IMR-90 (cell line): ENCODE measurements at regions not wholly inside any gene's neighbourhood (a gene's known extent, or its start where the extent isn't known, plus 50 kb on each side); places are given as distances from the start of the nearest gene placed in this dataset.

Experiments used
- ATAC-seq: fragments of 200-7000 bp; cut with Tn5 transposase; 2 replicates; pipeline ENCODE4 v1.9.1; 2020; ENCODE audit warnings: low read depth, mild to moderate bottlenecking, moderate library complexity
- BruUV-seq: library from RNA; stranded (reverse); fragments of 400-500 nt; replicated peaks from 2 replicates; lab custom pipeline; 2021; lab: Mats Ljungman, UMichigan
- CTCF ChIA-PET: fragments of 300-600 bp; formaldehyde crosslinking; extraction: SDS; loops from one replicate; lab custom pipeline; 2021; ENCODE audit warnings: antibody characterized with exemption; lab: Yijun Ruan, JAX
- POLR2A ChIA-PET: fragments of 300-600 bp; sonication (Branson Sonifier 250); formaldehyde crosslinking; loops from one replicate; lab custom pipeline; 2022; ENCODE audit warnings: antibody characterized with exemption; ENCODE audit not compliant: unreplicated experiment; lab: Charles Lee
- DNase-seq: peaks from one replicate; pipeline ENCODE4 v3.0.0; 2013
- H2AFZ ChIP-seq: replicated peaks from 2 replicates; pipeline ENCODE3; 2013; ENCODE audit warnings: low read length, mild to moderate bottlenecking; ENCODE audit not compliant: poor library complexity
- H2AK5ac ChIP-seq: 2 replicates; pipeline ENCODE4 v1.6.1; 2013; ENCODE audit warnings: low read depth, low read length, inconsistent platforms
- H2AK9ac ChIP-seq: replicated peaks from 2 replicates; pipeline ENCODE3; 2013; ENCODE audit warnings: mild to moderate bottlenecking, low read depth, low read length, moderate library complexity; ENCODE audit not compliant: poor library complexity
- H2BK120ac ChIP-seq: 2 replicates; pipeline ENCODE4 v1.6.1; 2013; ENCODE audit warnings: low read depth, low read length, inconsistent platforms
- H2BK15ac ChIP-seq: 3 replicates; pipeline ENCODE4 v1.6.1; 2013; ENCODE audit warnings: low read depth, low read length, inconsistent platforms
- H2BK20ac ChIP-seq: 2 replicates; pipeline ENCODE4 v1.6.1; 2013; ENCODE audit warnings: low read depth, mild to moderate bottlenecking, inconsistent platforms, low read length, moderate library complexity
- H2BK5ac ChIP-seq: 2 replicates; pipeline ENCODE4 v1.6.1; 2013; ENCODE audit warnings: mild to moderate bottlenecking, low read depth, low read length, inconsistent platforms; ENCODE audit not compliant: poor library complexity, severe bottlenecking
- H3K14ac ChIP-seq: replicated peaks from 2 replicates; pipeline ENCODE4 v1.6.1; 2013; ENCODE audit warnings: low read depth, low read length, inconsistent platforms
- H3K18ac ChIP-seq: 2 replicates; pipeline ENCODE4 v1.6.1; 2013; ENCODE audit warnings: low read depth, low read length, control low read depth
- H3K23ac ChIP-seq: 2 replicates; pipeline ENCODE4 v1.6.1; 2013; ENCODE audit warnings: low read depth, low read length, inconsistent platforms
- H3K27ac ChIP-seq: 2 replicates; pipeline ENCODE4 v1.5.1; 2013; ENCODE audit warnings: mild to moderate bottlenecking, control low read depth, low read length; ENCODE audit not compliant: insufficient read depth
- H3K27me3 ChIP-seq: 2 replicates; pipeline ENCODE4 v1.6.1; 2013; ENCODE audit warnings: low read length; ENCODE audit not compliant: control insufficient read depth, insufficient read depth
- H3K36me3 ChIP-seq: 2 replicates; pipeline ENCODE4 v1.6.1; 2013; ENCODE audit warnings: low read length, mixed read lengths; ENCODE audit not compliant: control insufficient read depth, insufficient read depth
- H3K4ac ChIP-seq: 2 replicates; pipeline ENCODE4 v1.6.1; 2013; ENCODE audit warnings: low read depth, low read length, inconsistent platforms
- H3K4me1 ChIP-seq: 2 replicates; pipeline ENCODE4 v1.6.1; 2013; ENCODE audit warnings: low read length, mixed read lengths; ENCODE audit not compliant: control insufficient read depth, insufficient read depth
- H3K4me2 ChIP-seq: 2 replicates; pipeline ENCODE4 v1.6.1; 2013; ENCODE audit warnings: low read depth, mild to moderate bottlenecking, control low read depth, low read length, moderate library complexity
- H3K4me3 ChIP-seq: 2 replicates; pipeline ENCODE4 v1.5.1; 2013; ENCODE audit warnings: low read depth, mild to moderate bottlenecking, control low read depth, low read length, moderate library complexity; ENCODE audit not compliant: insufficient read depth
- H3K56ac ChIP-seq: 2 replicates; pipeline ENCODE4 v1.6.1; 2013; ENCODE audit warnings: low read length, inconsistent platforms; ENCODE audit not compliant: insufficient read depth; ENCODE audit errors: extremely low read depth
- H3K79me1 ChIP-seq, 2 experiments: 2 replicates each; pipeline ENCODE4 v1.6.1; 2013; ENCODE audit warnings: low read length in 2 of 2, inconsistent platforms in 1 of 2, low read depth in 1 of 2
- H3K9ac ChIP-seq: 2 replicates; pipeline ENCODE4 v1.6.1; 2013; ENCODE audit warnings: low read depth, low read length, control low read depth
- H3K9me1 ChIP-seq: 2 replicates; pipeline ENCODE4 v1.6.1; 2013; ENCODE audit warnings: low read length, inconsistent platforms; ENCODE audit not compliant: insufficient read depth
- H3K9me3 ChIP-seq: 2 replicates; pipeline ENCODE4 v1.6.1; 2013; ENCODE audit warnings: low read length; ENCODE audit not compliant: control insufficient read depth, insufficient read depth
- H4K20me1 ChIP-seq: 2 replicates; pipeline ENCODE4 v1.6.1; 2013; ENCODE audit warnings: low read length, inconsistent platforms; ENCODE audit not compliant: insufficient read depth
- H4K5ac ChIP-seq: 2 replicates; pipeline ENCODE4 v1.6.1; 2013; ENCODE audit warnings: mild to moderate bottlenecking, low read depth, low read length, control low read depth
- H4K8ac ChIP-seq, 2 experiments: 2 replicates each; pipeline ENCODE4 v1.6.1; 2013; ENCODE audit warnings: low read depth in 2 of 2, low read length in 2 of 2, control low read depth in 1 of 2, inconsistent platforms in 1 of 2
- H4K91ac ChIP-seq: 2 replicates; pipeline ENCODE4 v1.6.1; 2013; ENCODE audit warnings: low read depth, low read length, inconsistent platforms; ENCODE audit not compliant: insufficient read depth
- BHLHE40 ChIP-seq: fragments of 150-350 bp; IDR thresholded peaks from 2 replicates; pipeline ENCODE4 v1.6.1; 2016; ENCODE audit warnings: mild to moderate bottlenecking, low read depth, low read length
- POLR2A ChIP-seq: IDR thresholded peaks from 2 replicates; pipeline ENCODE4 v1.6.1; 2012; ENCODE audit warnings: mild to moderate bottlenecking, low read depth, low read length
- RAD21 ChIP-seq: IDR thresholded peaks from 2 replicates; pipeline ENCODE4 v1.6.1; 2012; ENCODE audit warnings: low read length, improper control_type of control experiment
- WGBS, 2 experiments: methylation state at CpG; one replicate each; pipeline versions ENCODE4 v1.1.5 to v1.1.7; 2013; ENCODE audit warnings: missing lambda C conversion rate in 2 of 2; ENCODE audit not compliant: insufficient read length in 1 of 2; ENCODE audit errors: extremely low coverage in 2 of 2; 5-methylcytosine and 5-hydroxymethylcytosine counted together
- dilution Hi-C: fragments of 300-500 bp; cut with HindIII; formaldehyde crosslinking; loops from one replicate; pipeline ENCODE4 v1.14.3; 2018; ENCODE audit warnings: low sequenced_read_pairs; ENCODE audit not compliant: unreplicated experiment
- in situ Hi-C: fragments of 300-500 bp; cut with MboI; formaldehyde crosslinking; loops from 3 replicates; pipeline ENCODE4 v1.14.3; 2019; ENCODE audit warnings: low sequenced_read_pairs, inconsistent platforms, mixed read lengths
- intact Hi-C: fragments of 100-400 bp; cut with micrococcal nuclease; formaldehyde crosslinking; loops from 2 replicates; pipeline ENCODE4 v1.10.0; 2022

- Histone ChIP-seq H3K4me2 (no peak overlapping the region), H2AK9ac (no peak overlapping the region), H4K5ac (no peak overlapping the region), H3K23ac (no peak overlapping the region), H3K4me3 (no peak overlapping the region), H3K56ac (no peak overlapping the region), H4K8ac (no peak overlapping the region), H4K20me1 (no peaks in the 10 kb centered on the region), H3K9me1 (no peaks in the 10 kb centered on the region), H3K9me3 (no peaks in the 10 kb centered on the region), H3K18ac (no peak overlapping the region), H3K14ac (no peak overlapping the region), H2BK120ac (no peak overlapping the region), H3K4ac (no peak overlapping the region), H2BK15ac (no peak overlapping the region), H3K27me3 (no peaks in the 10 kb centered on the region), H3K27ac (no peak overlapping the region), H2BK5ac (no peak overlapping the region), H2BK20ac (no peak overlapping the region), H3K79me1 (no peaks in the 10 kb centered on the region), H3K4me1 (no peaks in the 10 kb centered on the region), H3K9ac (no peak overlapping the region), H4K91ac (no peak overlapping the region), H3K36me3 (no peaks in the 10 kb centered on the region), H2AK5ac (no peak overlapping the region), H2AFZ (no peak overlapping the region)
- intact Hi-C loops (no loop called here), dilution Hi-C loops (no loop called here), in situ Hi-C loops (no loop called here)
- no peak for ATAC-seq
- ChIA-PET POLR2A (no interaction called here), CTCF (no interaction called here)
- no peak for DNase-seq
- no CpG with 5 or more reads among the region's 2 CpGs for WGBS, 2 experiments
- no TSS peak for BruUV-seq
- TF ChIP-seq RAD21, result no peak
- no peak for TF ChIP-seq POLR2A
- no peak for TF ChIP-seq BHLHE40
These were observed 1028.6 kb upstream of the PRMT6 start for GRCh38 chr1:106027871-106028270.
